ENCODE measurements at regions not wholly inside any gene's neighbourhood (a gene's known extent, or its start where the extent isn't known, plus 50 kb on each side); places are given as distances from the start of the nearest gene placed in this dataset.
A peak's percentile ranks its signal among the peaks of the same experiment; 100 is the strongest.

DNA sequence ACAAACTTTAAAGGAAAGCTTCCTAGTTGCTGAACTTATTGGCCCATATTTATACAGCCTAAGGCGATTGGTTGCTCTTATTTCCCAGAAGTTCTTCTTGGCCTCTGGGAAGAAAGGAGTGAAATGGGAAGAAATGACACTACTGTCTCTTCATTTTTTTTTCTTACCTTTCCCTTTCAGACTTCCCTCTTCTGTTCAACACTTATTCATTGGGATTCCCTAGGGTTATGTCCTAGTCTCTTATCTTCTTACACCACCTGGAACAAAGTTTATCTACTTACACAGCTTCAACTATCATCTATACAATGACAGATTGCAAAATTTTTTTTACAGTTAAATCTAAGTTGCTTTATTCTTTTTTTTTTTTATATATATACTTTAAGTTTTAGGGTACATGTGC is 68.0 kb downstream of the SNX12 start:
- DNase-seq (ENCODE audit: low read depth), result no peak
- no peak overlapping the region for H3K4me3 ChIP-seq (ENCODE audit: low read depth, low read length)
- no peak for TF ChIP-seq CTCF (IDR thresholded peaks at IDR 0.05; ENCODE audit: low read depth, low read length, missing control alignments)

- no peak overlapping the region for H3K4me3 ChIP-seq (ENCODE audit: low read depth, low read length)
- DNase-seq (ENCODE audit: low read depth), result peak; percentile 3
- peak; percentile 39 for TF ChIP-seq CTCF (IDR thresholded peaks at IDR 0.05; ENCODE audit: low read depth, low read length, missing control alignments)
These were observed 67.6 kb upstream of the SLC7A3 start for GRCh38 chrX:70998411-70999027.

- no peak overlapping the region for H3K4me3 ChIP-seq (ENCODE audit: low read depth, low read length)
- TF ChIP-seq CTCF (IDR thresholded peaks at IDR 0.05; ENCODE audit: low read depth, low read length, missing control alignments), result no peak
- DNase-seq (ENCODE audit: low read depth), result no peak
These were observed 64.4 kb upstream of the SLC7A3 start for GRCh38 chrX:70995338-70995737.

- TF ChIP-seq CTCF (IDR thresholded peaks at IDR 0.05; ENCODE audit: low read depth, low read length, missing control alignments), result no peak
- H3K4me3 ChIP-seq (ENCODE audit: low read depth, low read length), result no peak overlapping the region
- DNase-seq (ENCODE audit: low read depth), result no peak
These were observed 57.5 kb upstream of the SLC7A3 start for GRCh38 chrX:70988425-70988824.
